ENCODE measurements at regions not wholly inside any gene's neighbourhood (a gene's known extent, or its start where the extent isn't known, plus 50 kb on each side); places are given as distances from the start of the nearest gene placed in this dataset.

- Mint-ChIP-seq H3K4me1 (peaks cover 5% of the 10 kb centered on the region; the same call in 1 of the 3 replicates), H3K9me3 (peaks cover 8% of the 10 kb centered on the region; the same call in 2 of the 3 replicates), H3K36me3 (ENCODE audit: low read depth) (no peaks in the 10 kb centered on the region), H3K4me3 (no peak overlapping the region), H3K27me3 (ENCODE audit: insufficient read depth, low read depth, poor library complexity) (peaks cover 1% of the 10 kb centered on the region), H3K27ac (no peak overlapping the region)
- H3K4me1 ChIP-seq (ENCODE audit: insufficient read depth), result no peaks in the 10 kb centered on the region
- no peak overlapping the region for H3K4me2 ChIP-seq
- H4K20me1 ChIP-seq (replicated peaks; ENCODE audit: insufficient read depth), result no peaks in the 10 kb centered on the region
- H3K27me3 ChIP-seq (ENCODE audit: insufficient read depth), result no peaks in the 10 kb centered on the region
- H3F3A ChIP-seq (replicated peaks; ENCODE audit: low read depth), result no peaks in the 10 kb centered on the region
- H3K9me2 ChIP-seq (ENCODE audit: insufficient read depth), result no peaks in the 10 kb centered on the region
- DNase-seq (ENCODE audit: low spot score) (no peak), ATAC-seq (no peak)
- 0 out of 2 replicates have a peak overlapping the region, but pooled peaks have one; percentile 52 for H2AFZ ChIP-seq
- H3K27ac ChIP-seq (ENCODE audit: low read depth), result no peak overlapping the region
- no peaks in the 10 kb centered on the region for H3K79me2 ChIP-seq (replicated peaks; ENCODE audit: insufficient read depth)
- H3K4me3 ChIP-seq, result no peak overlapping the region
- no peaks in the 10 kb centered on the region for H3K36me3 ChIP-seq (ENCODE audit: insufficient read depth)
- no peak for TF ChIP-seq ZNF114 (CRISPR knock-in tag; IDR thresholded peaks at IDR 0.05)
- no peak for TF ChIP-seq POLR2AphosphoS5 (IDR thresholded peaks at IDR 0.05; ENCODE audit: low read depth)
- TF ChIP-seq EZH2 (IDR thresholded peaks at IDR 0.05; ENCODE audit: low read depth, unreplicated experiment), result no peak
- no peak for TF ChIP-seq ZNF331 (CRISPR knock-in tag; IDR thresholded peaks at IDR 0.05; ENCODE audit: low read depth)
- no peak for TF ChIP-seq CREB1 (CRISPR knock-in tag; IDR thresholded peaks at IDR 0.05; ENCODE audit: low read depth)
- TF ChIP-seq JUNB (IDR thresholded peaks at IDR 0.05; ENCODE audit: unreplicated experiment), result no peak
- TF ChIP-seq NANOG (IDR thresholded peaks at IDR 0.05; ENCODE audit: borderline replicate concordance), result no peak
- TF ChIP-seq CTCF (conservative IDR thresholded peaks at IDR 0.05; ENCODE audit: low read depth in 2 of 2), result no peak
- TF ChIP-seq ZNF462 (CRISPR knock-in tag; IDR thresholded peaks at IDR 0.05), result no peak
- no peak for TF ChIP-seq STAT1 (IDR thresholded peaks at IDR 0.05; ENCODE audit: unreplicated experiment)
- no peak for TF ChIP-seq REST (IDR thresholded peaks at IDR 0.05; ENCODE audit: unreplicated experiment)
- TF ChIP-seq ETS1 (IDR thresholded peaks at IDR 0.05), result no peak
Observed at GRCh38 chr2:109721135-109721534, 73.0 kb upstream of the RGPD5 start.
